Ureter (tissue), 1 donor: ENCODE measurements at regions not wholly inside any gene's neighbourhood (a gene's known extent, or its start where the extent isn't known, plus 50 kb on each side); places are given as distances from the start of the nearest gene placed in this dataset.

Experiments
- DNase-seq: peaks from one replicate; pipeline ENCODE4 v3.0.0-alpha.2; 2020; ENCODE audit warnings: low spot score
- donor health status: DM: yes; HTN: yes; CAD: no.

DNA sequence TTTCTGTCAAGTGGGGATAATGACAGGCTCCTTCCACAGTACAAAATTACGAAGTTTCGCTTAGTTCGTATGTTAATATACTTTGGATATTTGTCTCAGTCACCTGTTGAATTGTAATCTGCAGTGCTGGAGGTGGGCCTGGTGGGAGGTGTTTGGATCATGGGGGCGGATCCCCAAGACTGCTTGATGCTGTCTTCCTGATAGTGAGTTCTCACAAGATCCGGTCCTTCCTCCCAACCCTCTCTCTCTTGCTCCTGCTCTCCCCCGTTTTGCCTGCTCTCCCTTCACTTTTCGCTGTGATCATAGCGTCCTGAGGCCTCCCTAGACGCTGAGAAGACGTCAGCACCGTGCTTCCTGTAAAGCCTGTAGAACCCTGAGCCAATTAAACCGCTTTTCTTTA, 97.1 kb upstream of the EPB41L3 start:
- no peak for DNase-seq

DNA sequence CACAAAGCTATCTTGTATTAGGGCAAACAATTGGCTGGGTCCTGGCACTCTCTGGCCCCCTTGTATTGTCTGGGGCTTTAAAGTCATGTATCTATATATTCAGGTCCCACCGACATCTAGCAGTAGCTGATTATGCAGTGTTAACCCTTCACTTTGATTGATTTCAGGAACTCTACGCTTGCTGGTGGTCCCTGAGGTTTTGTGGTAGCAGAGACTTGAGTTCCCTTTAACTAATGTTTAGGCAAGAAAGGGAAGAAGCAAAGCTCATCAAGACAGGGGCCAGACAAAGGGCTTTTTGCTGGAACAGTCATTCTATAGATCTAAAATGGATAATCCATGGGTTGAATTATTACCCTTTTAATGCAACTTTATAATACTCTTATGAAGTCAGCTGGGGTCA, 95.3 kb upstream of the EPB41L3 start:
- DNase-seq, result no peak

DNA sequence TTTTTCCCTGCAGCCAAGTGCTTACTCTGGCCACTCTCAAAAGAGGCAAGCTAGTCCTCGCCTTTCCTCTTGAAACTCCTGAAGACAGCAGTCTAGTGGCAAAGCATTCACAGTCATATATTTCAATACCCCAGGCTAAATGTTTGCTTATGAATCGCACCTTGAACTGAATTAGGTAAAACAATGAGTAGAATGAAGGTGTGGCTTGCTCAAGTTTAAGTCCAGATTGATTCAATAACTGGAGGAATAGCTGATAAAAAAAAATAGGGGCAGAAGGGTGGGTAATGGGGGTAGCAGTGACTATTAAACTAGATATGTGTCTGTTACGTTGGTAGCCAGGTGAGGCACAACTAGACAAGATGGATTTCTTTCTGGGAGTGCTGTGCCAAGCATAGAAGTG, 88.2 kb upstream of the EPB41L3 start:
- no peak for DNase-seq

DNA sequence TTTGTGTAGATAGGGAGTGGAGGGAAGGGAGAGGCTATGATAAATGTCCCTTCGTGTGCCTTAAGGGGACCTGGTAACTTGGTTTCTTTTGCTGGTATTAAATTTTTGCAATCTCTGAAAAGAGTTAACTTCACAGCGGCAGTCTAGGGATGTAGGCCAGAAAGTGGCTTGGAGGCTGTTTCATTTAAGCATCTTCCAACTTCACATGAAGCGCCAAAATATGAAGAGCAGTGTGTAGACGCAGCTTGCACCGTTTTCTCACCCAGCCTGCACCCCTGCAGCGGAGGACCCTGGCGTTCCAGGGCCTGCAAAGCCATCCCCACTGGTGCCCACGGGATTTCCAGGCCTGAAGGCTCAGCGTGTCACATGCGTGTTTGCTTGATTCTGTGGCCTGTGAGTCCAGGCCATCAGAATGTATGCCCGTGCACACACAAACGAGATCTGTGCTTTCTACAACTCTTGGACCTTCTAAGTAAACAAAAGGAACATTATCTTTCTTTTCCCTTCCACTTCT, 87.2 kb upstream of the EPB41L3 start:
- no peak for DNase-seq

DNA sequence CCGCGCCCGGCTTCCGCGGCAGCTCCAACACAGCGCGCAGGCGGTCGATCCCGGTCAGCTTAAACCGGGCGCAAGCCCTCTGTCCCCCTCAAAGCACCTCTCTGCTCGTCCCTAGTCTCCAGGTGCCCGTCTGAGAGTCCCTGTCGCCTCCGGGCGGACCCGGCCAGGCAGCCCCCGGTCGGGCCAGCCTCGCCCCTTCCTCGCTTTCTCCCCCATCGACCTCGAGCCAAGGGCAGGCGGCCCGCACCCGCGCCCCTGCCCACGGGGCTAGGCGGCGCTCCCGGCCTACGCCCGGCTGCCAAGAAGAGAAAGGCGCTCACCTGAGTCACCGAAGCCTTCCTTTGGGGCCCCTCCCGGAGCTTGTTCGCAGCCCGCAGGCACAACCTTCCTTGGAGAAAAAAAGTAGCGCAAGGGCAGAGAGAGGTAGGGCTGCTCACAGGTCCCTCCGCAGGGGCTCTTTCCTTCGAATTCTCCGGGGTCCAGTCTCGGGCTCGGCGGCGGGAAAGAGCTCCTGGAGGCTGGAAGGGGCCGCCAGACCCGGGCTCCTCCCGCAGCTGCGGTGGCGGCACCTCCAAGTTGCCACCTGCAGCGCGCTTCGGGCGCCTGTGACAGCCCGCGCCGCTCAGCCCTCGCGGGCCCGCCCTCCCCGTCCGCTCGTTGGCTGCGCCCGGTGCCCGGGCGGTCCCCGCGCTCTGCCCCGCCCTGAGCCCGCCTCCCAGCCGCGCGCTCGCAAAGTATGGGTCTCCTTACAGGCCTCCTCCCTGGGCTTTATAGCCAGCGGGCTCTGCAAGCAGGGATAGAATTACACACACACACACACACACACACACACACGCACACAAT, 86.5 kb upstream of the EPB41L3 start:
- peak; percentile 59 for DNase-seq

DNA sequence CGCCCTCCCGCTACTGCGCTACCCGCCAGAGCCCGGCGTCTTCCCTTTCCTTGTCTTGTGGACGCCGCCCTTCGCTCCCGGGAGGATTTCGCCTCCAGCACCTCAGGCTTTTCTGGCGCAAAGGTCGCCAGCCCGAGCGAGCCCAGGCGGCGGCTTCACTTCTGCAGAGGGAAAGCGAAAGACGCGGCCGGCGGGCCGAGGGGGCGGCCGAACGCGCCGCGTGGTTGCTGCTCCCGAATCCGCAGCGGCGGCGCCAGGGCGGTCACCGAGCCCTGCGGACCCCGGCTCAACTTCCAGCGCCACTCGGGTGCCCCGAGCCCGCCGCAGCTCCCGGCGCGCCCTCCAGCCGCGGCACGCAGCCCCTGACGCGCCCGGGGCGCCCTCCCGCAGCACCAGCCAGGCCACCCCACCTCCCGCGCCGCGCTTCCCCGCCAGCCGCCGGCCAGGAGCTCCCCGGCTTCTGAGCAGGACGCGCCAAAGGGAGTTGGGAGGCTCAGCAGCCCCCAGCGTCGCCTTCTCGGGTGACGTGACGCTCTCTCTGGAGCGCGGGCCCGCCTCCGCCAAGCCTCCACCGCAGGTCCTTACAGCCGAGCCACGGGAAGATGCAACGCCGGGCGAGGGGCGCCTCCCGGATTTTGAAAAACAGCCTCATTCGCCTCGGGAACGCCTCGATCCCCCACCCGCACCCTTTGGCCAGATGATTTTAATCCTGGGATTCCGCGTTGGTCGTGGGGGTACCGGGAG, 84.9 kb upstream of the EPB41L3 start:
- DNase-seq, result peak; percentile 46

DNA sequence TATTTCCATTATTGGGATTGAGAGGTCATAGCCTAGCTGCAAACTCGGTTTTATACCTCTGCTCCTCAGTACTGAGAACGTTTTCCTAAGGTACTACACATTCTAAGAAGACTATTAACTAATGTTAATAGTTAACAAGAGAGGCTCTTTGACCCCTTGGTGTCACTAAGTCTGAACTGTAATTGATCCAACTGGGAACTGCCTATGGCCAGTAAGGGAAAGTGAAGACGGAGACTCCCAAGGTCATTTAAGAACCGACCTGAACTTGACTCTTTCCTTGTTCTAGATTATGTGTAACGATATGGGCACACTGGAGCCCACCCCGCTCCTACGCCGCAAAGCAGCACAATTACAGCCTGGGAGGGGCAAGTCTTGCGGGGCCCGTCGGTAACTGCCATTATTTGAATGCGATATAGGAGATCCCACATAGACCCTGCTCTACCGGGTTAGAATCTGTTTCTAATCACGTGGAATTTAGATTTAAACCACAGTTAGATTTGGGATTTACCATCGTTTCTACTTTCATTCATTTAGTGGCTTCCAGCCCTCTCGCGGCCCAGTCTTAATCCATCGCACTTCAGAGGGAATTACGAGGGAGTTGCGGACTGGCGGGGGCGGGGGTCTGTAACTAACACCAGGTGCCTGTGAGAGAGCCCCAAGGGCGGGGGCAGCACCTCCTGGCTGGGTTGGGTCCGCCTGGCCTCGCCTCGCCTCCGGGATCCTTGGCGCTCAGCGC, 84.1 kb upstream of the EPB41L3 start:
- DNase-seq, result no peak

DNA sequence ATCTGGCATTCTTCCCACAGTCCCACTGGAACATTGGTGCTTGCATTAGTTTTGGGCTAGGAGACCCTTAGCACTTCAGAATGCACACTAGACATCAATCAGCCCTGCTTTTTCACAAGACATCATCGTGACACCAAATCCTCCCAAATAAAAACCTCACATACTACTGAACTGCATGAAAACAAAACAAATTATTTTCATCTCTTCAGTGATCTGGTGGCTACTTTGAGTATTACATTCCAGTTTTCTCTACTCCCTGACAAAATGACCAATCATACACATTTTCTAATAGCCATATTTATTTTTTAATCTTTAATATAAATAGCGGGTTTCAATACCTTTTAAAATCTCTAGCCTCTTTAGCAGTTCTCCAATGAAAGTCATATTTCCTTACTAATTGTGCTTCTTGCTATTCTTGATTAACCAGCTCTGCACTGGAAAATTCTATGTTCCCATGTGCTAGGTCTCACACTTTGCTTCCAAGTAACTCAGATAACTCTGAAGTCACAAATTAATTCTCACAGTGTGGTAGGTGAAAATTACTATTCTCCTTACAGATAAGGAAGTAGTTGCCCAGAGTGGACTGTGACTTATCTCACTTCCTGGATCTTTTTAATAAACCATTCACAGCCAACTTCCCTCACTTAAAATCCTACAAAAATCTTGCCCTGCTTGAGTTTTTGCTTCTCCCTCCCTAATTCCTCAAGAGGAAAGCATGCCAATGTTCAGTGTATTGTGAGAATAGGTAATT, 82.5 kb upstream of the EPB41L3 start:
- no peak for DNase-seq

DNA sequence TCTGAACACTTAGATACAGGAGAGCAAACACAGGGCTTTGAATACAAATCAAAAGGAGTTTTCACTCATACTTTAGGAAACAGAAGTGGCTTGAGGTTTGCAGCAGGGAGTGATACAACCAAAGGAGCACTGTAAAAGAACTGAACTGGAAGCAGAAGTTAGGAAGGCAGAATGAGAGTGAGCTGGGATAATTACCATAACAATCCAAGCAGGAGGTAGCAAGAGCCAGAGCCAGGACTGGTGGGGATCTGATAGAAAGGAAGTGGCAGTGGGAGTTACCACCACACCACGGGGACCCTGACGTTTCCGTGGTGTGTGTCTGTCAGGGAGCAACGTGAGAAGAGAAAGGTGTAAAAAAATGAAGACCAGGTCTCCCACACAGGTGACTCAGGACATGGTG, 81.3 kb upstream of the EPB41L3 start:
- no peak for DNase-seq

DNA sequence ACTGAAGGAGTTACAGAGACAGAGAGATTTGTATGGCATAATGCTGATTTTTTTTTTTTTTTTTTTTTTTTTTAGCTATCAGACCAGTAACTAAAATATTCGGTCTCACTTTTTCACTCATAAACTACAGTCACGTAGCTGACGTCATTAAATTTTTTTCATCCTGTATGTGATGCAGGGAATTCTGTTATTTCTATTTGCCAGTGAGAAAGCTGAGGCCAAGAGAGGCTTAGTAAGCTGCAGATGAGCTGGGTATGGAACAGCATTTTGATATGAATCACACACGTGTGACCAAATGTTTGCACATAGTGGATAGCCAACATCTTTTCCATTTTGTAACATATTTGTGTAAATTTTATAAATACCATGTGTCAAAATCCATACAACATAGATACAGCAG, 79.1 kb upstream of the EPB41L3 start:
- DNase-seq, result no peak

DNA sequence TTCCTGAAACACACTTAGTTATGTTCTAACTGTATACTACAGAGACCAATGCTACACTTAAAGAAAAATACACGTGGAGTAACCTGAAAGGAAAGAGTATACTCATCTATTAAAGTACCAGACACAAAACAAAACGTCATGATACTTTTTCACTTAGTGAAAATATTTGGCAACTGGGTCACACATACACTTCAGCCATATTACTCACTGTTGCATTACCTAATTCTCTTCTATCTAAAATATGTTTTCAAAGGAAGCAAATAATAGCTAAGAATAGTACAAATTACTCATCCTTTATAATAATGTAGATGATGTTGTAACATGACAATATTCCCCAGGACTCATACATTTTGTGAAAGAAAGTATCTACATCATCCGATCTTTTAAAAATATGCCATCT, 76.5 kb upstream of the EPB41L3 start:
- no peak for DNase-seq

DNA sequence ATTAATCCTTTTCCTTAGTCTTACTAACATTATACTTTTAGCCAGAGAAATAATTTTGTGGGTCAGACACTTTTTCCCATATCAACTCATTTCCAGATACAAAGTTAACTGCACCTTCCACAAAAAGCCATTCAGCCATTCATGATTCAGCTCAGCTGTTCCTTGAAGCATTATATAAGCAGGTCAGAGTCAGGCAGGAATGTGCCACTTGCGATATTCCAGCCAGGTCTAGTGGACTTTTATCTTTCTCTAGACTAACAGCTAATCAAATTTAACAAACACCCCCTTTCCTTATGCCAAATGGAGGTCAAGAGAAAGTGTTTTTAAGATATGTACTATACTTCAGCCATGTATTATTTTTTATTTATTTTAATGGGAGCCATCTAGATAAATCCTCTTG, 75.6 kb upstream of the EPB41L3 start:
- DNase-seq, result no peak

DNA sequence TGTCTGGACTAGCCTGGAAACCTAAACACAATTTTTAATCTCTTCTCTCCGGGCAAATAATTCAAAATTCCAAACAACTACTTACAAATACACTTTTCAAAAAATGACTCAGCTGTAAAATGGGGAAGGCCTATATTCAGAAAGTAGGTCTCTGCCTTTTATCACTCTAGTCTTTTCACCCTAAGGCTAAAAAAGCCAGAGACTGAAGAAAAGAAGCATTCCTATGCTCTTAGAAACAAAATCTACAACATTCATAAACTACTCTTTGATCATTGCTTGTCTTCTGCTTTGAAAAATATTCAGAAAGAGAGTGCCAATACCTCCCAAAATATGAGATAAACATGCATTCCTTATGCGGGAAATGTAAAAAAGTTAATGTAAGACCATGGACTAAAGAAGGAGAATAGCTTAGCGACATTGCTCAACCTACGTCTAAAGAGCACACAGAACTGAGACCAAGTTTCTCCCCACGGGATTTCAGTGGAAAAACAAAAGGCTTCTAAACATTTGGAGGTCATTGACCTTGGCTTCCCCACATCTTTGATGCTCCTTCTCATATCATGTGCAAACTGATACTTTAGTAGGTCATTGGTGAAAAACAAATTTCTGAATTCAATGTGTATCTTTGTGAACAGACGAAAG, 74.4 kb upstream of the EPB41L3 start:
- DNase-seq, result no peak

DNA sequence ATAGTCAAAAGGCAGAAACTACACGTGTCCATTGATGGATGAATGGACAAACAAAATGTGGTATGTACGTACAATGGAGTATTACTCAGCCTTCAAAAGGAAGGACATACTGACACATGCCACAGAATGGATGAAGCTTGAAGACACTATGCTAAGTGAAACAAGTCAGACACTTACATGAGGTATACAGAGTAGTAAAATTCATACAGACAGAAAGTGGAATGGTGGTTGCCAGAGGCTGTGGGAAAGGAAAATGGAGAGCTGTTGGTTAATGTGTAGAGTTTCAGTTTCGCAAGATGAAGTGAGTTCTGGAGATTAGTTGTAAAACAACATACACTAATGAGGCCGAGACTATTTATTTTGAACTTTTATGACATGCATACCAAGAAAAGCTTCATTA, 67.4 kb upstream of the EPB41L3 start:
- no peak for DNase-seq

DNA sequence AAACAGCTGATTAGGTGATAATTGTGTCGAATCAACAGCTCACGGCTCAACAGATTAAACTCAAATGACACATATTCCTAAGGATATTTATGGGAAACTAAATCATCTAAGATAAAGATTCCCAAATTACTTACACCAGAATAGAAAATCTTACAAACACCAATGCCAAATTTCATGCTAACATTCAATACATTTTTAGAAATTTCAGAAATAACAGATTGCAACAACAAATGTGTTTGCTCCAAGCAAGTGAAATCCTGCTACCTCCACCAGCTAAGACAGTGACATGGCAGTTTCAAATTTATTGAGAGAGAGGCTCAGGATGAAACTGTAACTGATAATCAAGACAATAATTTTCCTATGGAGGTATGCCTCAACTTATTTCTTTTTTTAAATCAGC, 65.0 kb upstream of the EPB41L3 start:
- DNase-seq, result no peak

DNA sequence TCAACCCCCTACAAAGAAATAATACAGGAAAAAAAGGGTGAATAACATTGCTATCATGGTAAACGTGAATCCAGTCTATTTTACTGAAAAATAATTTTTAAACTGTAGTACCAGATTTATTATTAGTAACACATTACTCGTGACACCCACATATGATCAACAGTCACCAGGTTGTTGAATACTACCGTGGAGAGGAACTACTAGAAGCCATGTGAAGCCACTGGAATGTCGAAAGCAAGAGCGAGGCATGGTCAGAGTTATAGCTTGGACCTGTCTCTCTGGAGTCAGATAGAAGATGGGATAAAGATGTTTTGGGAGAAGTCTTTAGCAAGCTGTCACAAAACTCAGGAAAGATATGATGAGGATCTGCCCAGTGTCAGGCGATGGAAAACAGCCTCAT, 63.2 kb upstream of the EPB41L3 start:
- no peak for DNase-seq

DNA sequence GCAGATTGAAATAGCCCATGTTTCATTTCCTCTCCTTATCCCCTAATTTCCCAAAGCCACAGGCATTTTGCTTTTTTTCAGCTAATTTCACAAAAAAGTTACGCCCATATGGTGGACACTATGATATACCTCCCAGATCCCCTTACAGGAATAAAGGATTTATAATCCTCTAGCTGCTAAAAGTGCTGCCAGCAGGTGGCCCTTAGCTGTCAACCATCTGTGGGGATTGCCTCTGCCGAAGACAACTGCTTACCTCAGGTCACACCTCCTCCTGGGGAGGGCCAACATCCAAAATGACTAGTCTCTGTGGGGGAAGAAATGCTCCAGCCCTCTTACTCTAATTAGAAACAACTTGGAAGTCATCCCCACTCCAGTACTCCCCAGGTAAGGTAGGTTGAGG, 61.0 kb upstream of the EPB41L3 start:
- DNase-seq, result no peak

DNA sequence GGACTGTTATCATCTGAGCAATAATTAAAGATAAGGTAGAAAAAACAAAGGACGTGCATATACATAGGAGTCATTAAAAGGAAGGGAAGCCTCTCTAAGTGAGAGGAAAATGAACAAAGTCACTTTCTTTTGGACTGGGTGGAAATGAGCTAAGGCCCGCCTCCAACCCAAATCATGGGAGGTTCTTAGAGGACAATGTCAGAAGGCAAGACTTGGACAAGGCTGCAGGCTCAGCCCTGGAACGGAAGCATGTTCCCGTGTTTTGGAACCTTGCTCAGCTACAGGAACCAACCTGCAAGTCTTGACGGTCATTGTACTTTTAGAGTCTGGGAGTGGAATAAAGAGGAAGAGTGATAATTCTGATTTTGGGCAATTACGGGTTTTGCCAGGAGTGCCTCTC, 59.4 kb upstream of the EPB41L3 start:
- DNase-seq, result no peak

DNA sequence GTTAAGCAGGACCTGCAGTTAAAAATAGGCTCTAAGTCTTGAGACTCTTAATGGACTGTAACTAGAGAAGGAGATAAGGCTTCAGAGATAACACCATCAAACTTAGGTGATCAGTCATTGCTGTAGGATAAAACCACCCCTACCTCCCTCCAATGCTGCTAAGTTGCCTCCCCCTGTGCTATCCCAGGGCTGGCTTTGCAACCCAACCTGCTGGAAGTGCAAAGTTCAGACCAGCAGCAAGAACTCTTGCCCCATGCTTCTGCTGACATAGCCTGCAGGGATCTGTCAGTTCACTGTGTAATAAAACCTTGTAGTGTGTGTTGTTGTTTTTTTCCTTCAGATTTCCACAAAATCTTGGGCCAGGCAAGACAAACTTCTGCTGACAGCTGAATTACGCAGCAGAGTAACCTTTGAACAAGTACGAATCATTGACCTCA, 57.4 kb upstream of the EPB41L3 start:
- no peak for DNase-seq

DNA sequence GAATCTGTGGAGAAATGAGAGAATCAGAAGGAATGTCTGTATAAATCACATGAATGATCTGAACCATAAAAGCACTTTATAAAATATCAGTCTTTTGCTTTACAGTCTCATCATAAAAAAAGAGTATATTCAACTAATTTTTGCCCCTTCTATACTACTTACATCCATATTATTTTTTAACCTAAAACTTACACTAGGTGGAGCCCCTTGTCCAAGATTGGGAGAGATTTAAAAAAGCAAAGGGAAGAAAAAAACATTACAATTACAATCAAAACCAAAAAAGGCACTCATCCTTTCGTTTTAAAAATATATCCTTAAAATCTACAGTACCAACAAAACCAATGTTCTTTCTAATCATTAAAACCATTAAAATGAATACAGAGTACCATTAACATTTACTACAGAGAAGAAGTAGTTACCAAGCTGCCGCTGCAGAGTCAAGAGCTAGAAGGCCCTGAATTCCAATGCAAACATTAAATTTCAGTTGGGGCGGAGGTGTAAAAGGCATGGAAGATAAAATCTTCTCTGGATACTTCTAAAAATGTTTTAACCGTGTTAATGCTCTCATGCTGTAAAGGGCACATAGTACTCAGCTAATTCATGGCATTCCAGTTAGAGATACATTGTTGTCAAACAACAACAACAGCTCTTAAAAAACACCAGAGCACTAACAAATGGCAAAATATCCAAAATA, 56.7 kb upstream of the EPB41L3 start:
- DNase-seq, result no peak

DNA sequence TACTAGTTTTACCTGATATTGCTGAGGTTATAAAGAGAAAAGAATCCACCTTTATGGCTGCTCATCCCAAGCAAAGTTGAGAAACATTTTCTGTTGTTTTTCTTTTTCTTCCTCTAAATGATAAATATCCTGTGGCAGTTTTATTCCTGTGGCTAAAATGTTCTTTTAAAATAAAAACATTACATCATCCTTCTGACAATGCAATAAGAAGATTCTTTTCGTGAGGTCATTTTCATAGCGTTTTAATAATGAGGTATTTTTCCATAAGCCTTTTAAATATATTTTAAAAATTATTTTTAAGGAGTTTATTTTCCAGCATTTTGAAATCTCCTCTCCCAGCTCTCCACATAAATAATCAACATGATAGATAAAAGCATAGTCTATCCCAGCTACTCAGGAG, 52.8 kb upstream of the EPB41L3 start:
- DNase-seq, result no peak
